Non-pigmented ciliary epithelial cell (primary cell): ENCODE measurements at regions not wholly inside any gene's neighbourhood (a gene's known extent, or its start where the extent isn't known, plus 50 kb on each side); places are given as distances from the start of the nearest gene placed in this dataset.

Experiments used
- DNase-seq: peaks from one replicate; pipeline ENCODE4 v3.0.0-alpha.2; 2010; ENCODE audit warnings: low read depth

GRCh38 chr15:38672814-38673670 lies 108.4 kb upstream of the RASGRP1 start:
- DNase-seq = no peak

- no peak for DNase-seq
These were observed 109.8 kb upstream of the RASGRP1 start for GRCh38 chr15:38674448-38674847.

DNA sequence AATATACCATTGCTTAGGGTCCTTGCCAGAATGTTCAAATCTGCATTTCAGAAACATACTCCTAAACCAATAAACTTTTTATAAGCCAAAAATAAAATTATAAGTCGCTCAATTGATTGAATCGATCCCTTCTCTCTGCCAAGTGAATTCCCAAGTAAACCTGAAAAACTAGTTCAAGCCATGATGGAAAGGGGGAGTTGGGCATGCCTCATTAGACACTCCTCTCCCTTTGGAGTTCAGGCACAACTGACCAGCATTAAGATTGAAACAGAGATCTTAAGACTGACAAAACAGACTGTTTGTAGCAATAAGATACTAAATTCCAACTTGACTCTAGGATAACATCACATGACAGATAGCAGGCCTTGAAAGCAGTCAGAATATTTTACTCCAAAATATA lies 113.7 kb upstream of the RASGRP1 start:
- no peak for DNase-seq

DNA sequence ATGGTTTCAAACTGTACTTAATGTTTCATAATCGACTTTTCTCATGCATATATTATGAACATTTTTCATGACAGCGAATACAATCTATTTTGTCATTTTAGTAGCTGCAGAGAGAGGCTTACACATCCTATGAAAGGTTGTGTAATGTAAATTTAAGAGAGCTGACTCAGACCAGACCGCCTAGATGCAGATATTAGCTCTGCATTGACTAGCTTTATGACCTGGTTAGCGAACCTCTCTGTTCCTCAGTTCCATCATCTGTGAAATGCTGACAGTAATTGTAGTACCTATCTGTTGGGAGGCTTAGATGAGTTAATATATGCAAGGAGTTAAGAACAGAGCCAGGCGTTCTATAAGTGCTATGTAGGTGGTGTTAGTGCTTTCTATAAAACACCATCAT lies 116.2 kb upstream of the RASGRP1 start:
- no peak for DNase-seq

- DNase-seq = no peak
These were observed 117.7 kb upstream of the RASGRP1 start for GRCh38 chr15:38682363-38682762.

GRCh38 chr15:38682861-38683260 lies 118.2 kb upstream of the RASGRP1 start:
- no peak for DNase-seq

- DNase-seq = no peak
These were observed 119.0 kb upstream of the RASGRP1 start for GRCh38 chr15:38683382-38684242.

- DNase-seq = no peak
These were observed 119.9 kb upstream of the RASGRP1 start for GRCh38 chr15:38684440-38685010.

DNA sequence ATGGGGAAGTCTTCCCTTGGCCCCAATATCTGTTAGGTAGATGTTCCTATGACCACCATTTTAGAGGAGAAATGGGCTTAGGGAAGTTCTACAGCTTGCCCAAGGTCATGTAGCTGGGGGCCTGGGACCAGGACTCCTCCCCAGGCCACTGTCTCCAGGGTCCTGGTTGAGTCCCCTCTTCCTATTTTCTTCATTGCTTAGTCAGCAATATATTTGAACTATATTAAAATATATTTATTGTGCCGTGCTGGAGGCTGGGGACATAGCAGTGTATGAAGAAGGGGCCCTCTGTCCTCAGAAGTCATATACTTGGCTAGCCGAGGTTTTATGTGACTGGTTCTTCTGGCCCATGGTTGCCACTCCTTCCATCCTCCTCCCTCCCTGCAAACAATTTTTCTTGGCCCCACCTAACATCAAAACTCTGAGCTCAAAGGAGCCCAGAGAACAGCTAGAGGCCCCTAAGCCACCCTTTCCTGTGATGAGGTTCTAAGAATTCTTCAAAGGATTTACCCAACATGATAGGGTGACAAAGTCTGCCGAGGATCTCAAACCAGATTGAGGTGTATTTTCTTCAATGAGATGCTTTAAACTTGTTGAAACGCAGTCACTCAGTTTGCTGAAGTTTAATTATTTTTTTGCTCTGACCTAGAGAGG lies 121.2 kb upstream of the RASGRP1 start:
- DNase-seq = no peak

DNA sequence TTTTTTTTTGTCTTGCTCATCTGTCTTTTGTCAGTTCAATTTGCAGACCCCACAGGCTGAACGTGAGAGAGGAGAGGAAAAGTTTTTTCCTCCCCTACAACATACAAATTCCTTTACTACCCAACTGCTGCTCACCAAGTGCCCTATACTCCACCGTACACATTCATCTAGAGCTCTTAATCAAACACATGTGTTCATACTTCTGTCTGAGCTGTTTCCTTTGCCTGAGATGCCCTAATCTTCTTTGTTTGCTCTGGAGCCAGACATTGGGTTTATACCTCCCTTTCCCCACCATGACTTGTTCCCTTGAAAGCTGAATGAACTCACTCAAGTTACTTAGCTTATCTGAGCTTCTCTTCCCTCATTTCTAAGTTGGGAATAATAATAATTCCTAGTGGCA lies 122.7 kb upstream of the RASGRP1 start:
- DNase-seq = no peak

GRCh38 chr15:38687775-38688495 lies 123.3 kb upstream of the RASGRP1 start:
- no peak for DNase-seq

- no peak for DNase-seq
These were observed 124.1 kb upstream of the RASGRP1 start for GRCh38 chr15:38688761-38689160.

DNA sequence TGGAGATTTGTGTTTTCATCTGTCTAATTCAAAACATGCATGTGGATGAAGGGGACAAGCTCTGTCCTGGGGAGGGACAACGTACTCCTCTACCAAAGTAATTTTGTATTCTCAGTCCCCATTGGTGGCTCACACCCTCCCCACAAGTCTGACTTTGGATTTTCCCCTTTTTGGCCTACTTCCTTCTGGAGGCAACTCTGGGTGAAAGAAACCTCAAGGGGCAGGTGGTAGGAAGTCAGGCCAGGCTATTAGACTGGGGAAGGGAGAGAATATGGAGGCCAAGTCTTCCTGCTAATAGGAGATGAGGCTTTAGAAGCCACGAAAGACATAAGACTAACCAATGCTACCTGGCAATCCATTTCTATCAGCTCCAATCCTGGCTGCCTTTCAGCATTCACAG lies 124.9 kb upstream of the RASGRP1 start:
- DNase-seq = no peak

- no peak for DNase-seq
These were observed 125.6 kb upstream of the RASGRP1 start for GRCh38 chr15:38690216-38690615.

DNA sequence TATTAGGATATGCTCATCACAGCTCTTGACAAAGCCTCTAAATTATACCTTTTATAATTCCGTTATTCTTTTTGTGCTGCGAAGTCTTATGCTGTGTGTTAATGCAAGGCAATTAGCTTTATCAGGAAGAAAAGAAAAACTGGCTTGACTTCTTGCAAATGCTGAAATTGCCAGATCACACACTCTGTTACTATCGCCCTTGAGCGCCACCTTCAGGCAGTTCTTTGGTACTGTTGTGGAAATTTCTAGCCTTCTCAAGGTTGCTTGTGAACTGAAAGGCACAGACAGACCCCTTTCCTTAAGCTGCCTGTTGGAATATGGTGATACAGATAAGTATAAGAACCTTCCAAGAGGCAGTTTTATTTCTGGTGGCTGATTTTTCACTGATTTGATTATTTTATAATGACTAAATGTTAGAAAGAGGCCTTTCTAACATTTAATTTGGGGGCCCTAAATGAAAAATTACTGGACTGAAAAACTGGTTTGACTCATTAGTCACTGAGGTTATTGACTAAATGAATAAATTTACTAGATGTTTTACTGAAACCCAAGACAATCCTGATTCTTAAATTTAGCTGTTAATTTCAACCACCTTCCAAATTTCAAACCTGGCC lies 126.2 kb upstream of the RASGRP1 start:
- DNase-seq = no peak

GRCh38 chr15:38691377-38691776 lies 126.8 kb upstream of the RASGRP1 start:
- DNase-seq = no peak

DNA sequence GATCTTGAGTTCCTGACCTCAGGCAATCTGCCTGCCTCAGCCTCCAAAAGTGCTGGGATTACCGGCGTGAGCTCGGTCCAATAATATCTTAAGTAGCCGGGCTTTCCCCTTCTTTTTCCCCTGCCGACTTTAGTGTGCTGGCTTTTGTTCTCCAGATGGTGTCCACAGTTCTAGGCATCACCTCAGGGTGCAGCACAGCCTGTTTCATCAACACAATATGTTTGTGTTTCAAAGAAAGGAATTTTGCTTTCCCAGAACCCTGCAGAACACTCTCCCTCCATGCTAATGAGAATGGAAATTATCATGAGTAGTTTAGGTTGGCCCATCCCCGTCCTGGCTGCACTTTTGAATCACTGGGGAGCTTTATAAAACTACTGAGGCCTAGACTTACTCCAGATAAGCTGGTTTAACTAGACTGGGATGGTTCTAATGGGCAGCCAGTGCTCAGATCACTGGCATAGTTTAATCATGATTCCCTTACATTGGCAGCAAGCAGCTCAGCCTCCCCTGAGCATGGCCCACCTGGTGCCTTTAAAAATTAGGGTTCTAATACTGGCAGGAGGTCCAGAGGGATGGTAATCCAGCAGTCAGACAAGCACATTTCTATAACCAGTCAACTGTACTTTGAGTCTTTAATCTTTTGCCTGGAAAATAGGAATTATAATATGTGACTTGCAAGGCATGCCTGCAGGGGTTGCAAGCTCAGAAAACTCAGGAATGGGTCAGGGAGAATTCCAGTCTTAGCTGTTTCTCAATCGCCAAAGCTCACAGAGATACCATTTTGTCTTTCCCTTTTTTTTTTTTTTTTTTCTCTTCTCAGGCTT lies 127.6 kb upstream of the RASGRP1 start:
- no peak for DNase-seq

DNA sequence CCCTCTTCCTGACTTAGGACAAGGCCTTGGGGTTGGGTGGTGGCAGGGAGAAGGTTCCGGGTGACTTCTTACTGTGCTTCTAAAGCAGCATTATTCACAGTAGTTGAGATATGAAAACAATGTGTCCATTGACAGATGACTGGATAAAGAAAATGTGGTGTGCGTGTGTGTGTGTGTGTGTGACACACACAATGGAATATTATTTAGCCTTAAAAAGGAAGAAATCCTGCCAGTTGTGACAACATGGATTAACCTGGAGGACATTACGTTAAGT lies 128.1 kb upstream of the RASGRP1 start:
- DNase-seq = no peak

DNA sequence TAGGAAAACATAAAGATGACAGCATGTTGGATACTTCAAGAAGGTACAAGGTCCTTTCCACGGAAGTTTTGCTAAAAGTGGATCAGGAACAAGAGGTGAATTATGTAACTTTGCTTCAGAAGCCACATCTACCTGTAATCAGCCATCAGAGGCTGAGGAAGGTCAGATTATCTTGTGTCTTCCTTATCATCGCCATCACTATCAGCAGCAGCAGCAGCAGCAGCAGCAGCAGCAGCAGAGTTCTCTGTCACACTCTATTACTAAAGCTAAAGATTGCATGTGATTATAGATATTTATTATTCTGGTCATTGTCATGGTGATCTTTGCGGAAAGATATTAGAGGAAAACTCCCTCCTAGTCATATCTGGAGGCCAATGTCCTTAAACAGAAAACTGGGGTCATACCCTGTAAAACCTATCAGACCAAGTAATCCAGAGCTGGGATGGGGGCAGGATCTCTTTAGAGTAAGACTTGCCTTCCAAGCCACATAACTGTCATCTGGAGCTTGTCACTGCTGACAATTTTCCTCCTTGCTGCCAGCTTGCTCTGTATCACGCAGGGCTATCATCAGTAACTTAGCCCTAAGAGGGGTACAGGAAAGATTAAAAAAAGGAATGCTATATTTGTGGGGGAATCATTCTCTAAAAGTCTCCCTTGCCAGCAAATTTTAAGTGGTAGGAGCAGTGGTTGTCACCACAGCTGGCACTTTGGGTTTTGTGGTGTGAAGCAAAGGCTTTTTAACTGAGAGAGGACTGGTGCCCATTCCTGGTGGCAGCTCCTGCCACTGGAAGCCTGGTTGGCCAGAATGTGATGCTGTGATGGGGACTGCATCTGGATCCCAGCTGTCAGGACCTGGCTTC lies 130.9 kb upstream of the RASGRP1 start:
- DNase-seq = no peak
